Testis (tissue), 2 donors: ENCODE measurements at regions not wholly inside any gene's neighbourhood (a gene's known extent, or its start where the extent isn't known, plus 50 kb on each side); places are given as distances from the start of the nearest gene placed in this dataset.

Experiments
- CTCF ChIP-seq, 3 experiments: fragments of 450-650 bp in 2 of 3; fragments of 200-600 bp in 1 of 3; sonication (generic) in 1 of 3; IDR thresholded peaks; one replicate each; pipeline ENCODE4 v1.5.1; 2016 to 2019; ENCODE audit warnings: antibody characterized with exemption in 3 of 3, mild to moderate bottlenecking in 2 of 3, moderate library complexity in 1 of 3
- POLR2A ChIP-seq: fragments of 450-650 bp; IDR thresholded peaks from one replicate; pipeline ENCODE4 v1.6.1; 2017; ENCODE audit warnings: antibody characterized with exemption, mild to moderate bottlenecking, moderate library complexity

- TF ChIP-seq CTCF (IDR thresholded peaks at IDR 0.05) (no peak), POLR2A (no peak)
Measured at GRCh38 chr9:103116246-103116645, 121.1 kb downstream of the CYLC2 start.
